GM19023 (cell line): ENCODE measurements at regions not wholly inside any gene's neighbourhood (a gene's known extent, or its start where the extent isn't known, plus 50 kb on each side); places are given as distances from the start of the nearest gene placed in this dataset.

Experiments used
- ATAC-seq: cut with Tn5 transposase; IDR thresholded peaks from one replicate; pipeline ENCODE4 v1.9.1; 2021; ENCODE audit warnings: mild to moderate bottlenecking, moderate library complexity; ENCODE audit not compliant: unreplicated experiment

- ATAC-seq: no peak
Observed at GRCh38 chr9:2243666-2244555, 228.8 kb downstream of the SMARCA2 start.

- ATAC-seq: no peak
Observed at GRCh38 chr9:2247340-2247739, 232.2 kb downstream of the SMARCA2 start.

GRCh38 chr9:2248768-2249265 is 233.7 kb downstream of the SMARCA2 start:
- no peak for ATAC-seq

GRCh38 chr9:2253636-2254580 is 238.8 kb downstream of the SMARCA2 start:
- no peak for ATAC-seq

GRCh38 chr9:2255128-2255527 is 240.0 kb downstream of the SMARCA2 start:
- ATAC-seq: no peak

- ATAC-seq: no peak
Observed at GRCh38 chr9:2257248-2257929, 242.2 kb downstream of the SMARCA2 start.

- no peak for ATAC-seq
Observed at GRCh38 chr9:2260417-2261306, 245.5 kb downstream of the SMARCA2 start.

GRCh38 chr9:2261421-2262103 is 246.4 kb downstream of the SMARCA2 start:
- ATAC-seq: no peak

GRCh38 chr9:2262386-2263071 is 247.4 kb downstream of the SMARCA2 start:
- ATAC-seq: no peak

- ATAC-seq: no peak
Observed at GRCh38 chr9:2263111-2263510, 248.0 kb downstream of the SMARCA2 start.

GRCh38 chr9:2263665-2264064 is 248.5 kb downstream of the SMARCA2 start:
- no peak for ATAC-seq

- no peak for ATAC-seq
Observed at GRCh38 chr9:2264081-2264480, 248.9 kb downstream of the SMARCA2 start.

GRCh38 chr9:2267181-2267745 is 252.1 kb downstream of the SMARCA2 start:
- ATAC-seq: no peak

- no peak for ATAC-seq
Observed at GRCh38 chr9:2269778-2270177, 254.6 kb downstream of the SMARCA2 start.

- no peak for ATAC-seq
Observed at GRCh38 chr9:2270565-2270964, 255.4 kb downstream of the SMARCA2 start.

GRCh38 chr9:2271426-2271825 is 256.3 kb downstream of the SMARCA2 start:
- peak; percentile 80 for ATAC-seq

- no peak for ATAC-seq
Observed at GRCh38 chr9:2274762-2275161, 259.6 kb downstream of the SMARCA2 start.

- ATAC-seq: no peak
Observed at GRCh38 chr9:2276296-2276695, 261.1 kb downstream of the SMARCA2 start.
